GM06990 (cell line): ENCODE measurements at regions not wholly inside any gene's neighbourhood (a gene's known extent, or its start where the extent isn't known, plus 50 kb on each side); places are given as distances from the start of the nearest gene placed in this dataset.

Experiments
- DNase-seq: peaks from one replicate; pipeline ENCODE4 v3.0.0-alpha.2; 2011; ENCODE audit not compliant: insufficient read length; ENCODE audit errors: extremely low read depth
- H3K27me3 ChIP-seq: replicated peaks from 2 replicates; pipeline ENCODE4 v1.6.0; 2011; ENCODE audit warnings: low read length; ENCODE audit not compliant: control insufficient read depth, insufficient read depth
- H3K36me3 ChIP-seq: 2 replicates; pipeline ENCODE4 v1.5.1; 2011; ENCODE audit warnings: low read length; ENCODE audit not compliant: control insufficient read depth, insufficient read depth
- H3K4me3 ChIP-seq: replicated peaks from 2 replicates; pipeline ENCODE4 v1.5.1; 2011; ENCODE audit warnings: low read depth, mild to moderate bottlenecking, control low read depth, low read length
- CTCF ChIP-seq: IDR thresholded peaks from 2 replicates; pipeline ENCODE4 v1.5.1; 2011; ENCODE audit warnings: low read length, control low read depth, mild to moderate bottlenecking, inconsistent platforms; ENCODE audit not compliant: insufficient read depth, poor library complexity, severe bottlenecking

DNA sequence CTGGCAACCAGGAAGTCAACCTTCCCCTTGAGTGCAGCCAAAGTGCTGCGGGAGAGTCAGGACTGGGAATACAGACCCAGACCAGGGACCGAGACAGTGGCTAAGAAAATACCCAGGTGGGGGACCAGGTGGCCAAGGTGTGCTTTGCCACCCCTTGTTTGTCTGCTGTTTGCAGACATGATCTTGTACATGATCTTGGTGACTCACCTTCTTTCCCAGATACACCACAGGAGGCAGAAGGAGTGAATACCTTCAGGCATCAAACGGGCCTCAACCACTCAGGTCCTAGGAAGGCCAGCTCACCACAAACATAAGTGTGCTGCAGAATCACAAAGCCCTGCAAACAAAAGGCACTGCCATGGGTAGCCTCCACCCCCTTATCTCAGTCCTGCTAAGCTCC is 62.0 kb downstream of the CNGA2 start:
- Histone ChIP-seq H3K27me3 (no peaks in the 10 kb centered on the region), H3K36me3 (no peaks in the 10 kb centered on the region), H3K4me3 (no peak overlapping the region)
- TF ChIP-seq CTCF: no peak
- no peak for DNase-seq

DNA sequence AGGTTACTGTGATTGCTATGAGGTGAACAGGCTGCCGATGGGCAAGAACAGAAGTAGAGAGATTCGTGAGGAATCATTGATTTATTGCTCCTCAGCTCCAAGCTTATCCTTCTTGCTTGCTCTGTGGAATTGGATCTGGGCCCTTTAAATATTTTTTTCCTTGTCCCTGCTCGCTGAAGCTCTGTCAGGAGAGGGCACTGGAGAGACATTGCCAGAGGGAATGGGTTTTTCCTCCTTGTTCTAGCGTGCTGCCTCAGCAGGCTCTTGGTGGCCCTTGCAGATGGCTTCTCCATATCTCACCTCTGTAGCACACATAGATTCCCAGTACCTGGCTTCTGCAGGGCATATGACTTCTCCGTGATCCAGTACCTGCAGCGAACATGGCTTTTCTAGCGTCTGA is 67.4 kb downstream of the CNGA2 start:
- Histone ChIP-seq H3K27me3 (no peaks in the 10 kb centered on the region), H3K36me3 (no peaks in the 10 kb centered on the region), H3K4me3 (no peak overlapping the region)
- no peak for TF ChIP-seq CTCF
- no peak for DNase-seq

DNA sequence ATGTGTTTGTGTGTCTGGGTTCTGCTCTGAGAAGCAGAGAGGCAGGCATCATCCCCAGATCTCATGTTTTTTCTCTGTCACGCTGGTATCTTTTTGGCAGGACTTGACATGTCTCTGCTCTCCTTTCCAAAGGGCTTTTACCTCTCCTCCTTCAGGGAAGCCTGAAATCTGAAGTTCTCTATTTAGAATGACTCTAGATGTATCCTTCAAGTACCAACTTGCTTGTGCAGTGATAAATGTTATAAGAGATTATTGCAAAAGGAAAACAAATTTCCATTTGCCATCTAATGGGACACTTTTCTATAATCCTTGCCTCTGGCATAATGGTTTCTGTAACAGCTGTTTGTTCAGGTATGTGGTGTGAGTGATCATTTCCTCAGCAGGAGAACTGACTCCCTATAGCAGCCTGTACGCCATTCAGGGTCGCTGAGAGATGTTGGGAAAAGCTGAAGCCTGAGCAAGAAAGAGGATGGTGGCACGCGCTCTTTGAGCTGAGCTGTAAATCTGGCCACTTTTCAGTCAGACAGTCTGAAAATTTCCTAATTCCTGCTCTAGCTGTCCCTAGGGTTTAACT is 72.5 kb downstream of the CNGA2 start:
- no peak for DNase-seq
- no peak overlapping the region for H3K4me3 ChIP-seq
- no peaks in the 10 kb centered on the region for H3K27me3 ChIP-seq
- TF ChIP-seq CTCF: no peak
- no peaks in the 10 kb centered on the region for H3K36me3 ChIP-seq

GRCh38 chrX:151812661-151813060 is 78.1 kb downstream of the CNGA2 start:
- H3K4me3 ChIP-seq: no peak overlapping the region
- no peak for TF ChIP-seq CTCF
- no peak for DNase-seq
- no peaks in the 10 kb centered on the region for H3K36me3 ChIP-seq
- no peaks in the 10 kb centered on the region for H3K27me3 ChIP-seq

GRCh38 chrX:151814767-151815166 is 80.2 kb downstream of the CNGA2 start:
- DNase-seq: no peak
- Histone ChIP-seq H3K27me3 (no peaks in the 10 kb centered on the region), H3K4me3 (no peak overlapping the region), H3K36me3 (no peaks in the 10 kb centered on the region)
- no peak for TF ChIP-seq CTCF

- no peak for TF ChIP-seq CTCF
- H3K27me3 ChIP-seq: no peaks in the 10 kb centered on the region
Measured at GRCh38 chrX:151815398-151815797, 80.9 kb downstream of the CNGA2 start.

More at GRCh38 chrX:151815398-151815797, 80.9 kb downstream of the CNGA2 start:
- H3K4me3 ChIP-seq: no peak overlapping the region
- DNase-seq: no peak
- H3K36me3 ChIP-seq: no peaks in the 10 kb centered on the region
